Gastrocnemius medialis (tissue), 4 donors: ENCODE measurements at regions not wholly inside any gene's neighbourhood (a gene's known extent, or its start where the extent isn't known, plus 50 kb on each side); places are given as distances from the start of the nearest gene placed in this dataset.

Source experiments
- CTCF ChIP-seq, 5 experiments: fragments of 450-650 bp in 3 of 5; fragments of 200-600 bp in 2 of 5; sonication (generic) in 2 of 5; IDR thresholded peaks in 4 of 5; conservative IDR thresholded peaks in 1 of 5; 1 replicate in 4 of 5; 2 replicates in 1 of 5; pipeline ENCODE4 v1.5.1; 2016 to 2019; ENCODE audit warnings: antibody characterized with exemption in 5 of 5, mild to moderate bottlenecking in 3 of 5, moderate library complexity in 3 of 5
- POLR2A ChIP-seq, 2 donors: fragments of 450-650 bp; IDR thresholded peaks; one replicate each; pipeline ENCODE4 v1.6.1; 2017; ENCODE audit warnings: antibody characterized with exemption in 2 of 2, mild to moderate bottlenecking in 2 of 2, moderate library complexity in 2 of 2

DNA sequence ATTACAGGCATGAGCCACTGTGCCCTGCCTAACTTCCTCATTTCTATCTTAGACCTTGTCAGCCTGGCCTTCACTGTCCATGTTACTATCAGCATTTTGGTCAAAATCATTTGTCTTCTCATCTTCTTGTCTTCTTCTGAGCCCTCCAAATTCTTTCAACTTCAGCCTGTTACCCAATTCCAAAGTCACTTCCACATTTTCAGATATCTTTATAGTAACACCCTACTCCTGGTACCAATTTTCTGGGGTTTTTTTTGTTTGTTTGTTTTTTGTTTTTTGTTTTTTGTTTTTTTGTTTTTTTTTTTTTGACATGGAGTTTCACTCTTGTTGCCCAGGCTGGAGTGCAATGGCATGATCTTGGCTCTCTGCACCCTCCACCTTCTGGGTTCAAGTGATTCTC is 90.3 kb upstream of the LARP1 start:
- TF ChIP-seq CTCF (IDR thresholded peaks at IDR 0.05 in 4 of 5, conservative IDR thresholded peaks at IDR 0.05 in 1 of 5) (no peak), POLR2A (IDR thresholded peaks at IDR 0.05) (no peak)
